Loucy (cell line): ENCODE measurements at regions not wholly inside any gene's neighbourhood (a gene's known extent, or its start where the extent isn't known, plus 50 kb on each side); places are given as distances from the start of the nearest gene placed in this dataset.

Experiments
- CTCF ChIP-seq: fragments of 200-600 bp; sonication (generic); conservative IDR thresholded peaks from 2 replicates; pipeline ENCODE4 v1.5.1; 2014; ENCODE audit warnings: mild to moderate bottlenecking, antibody characterized with exemption, low read length
- EZH2phosphoT487 ChIP-seq: fragments of 200-600 bp; IDR thresholded peaks from 2 replicates; pipeline ENCODE4 v1.6.1; 2018; ENCODE audit warnings: antibody characterized with exemption, mild to moderate bottlenecking, moderate library complexity, borderline replicate concordance

- TF ChIP-seq CTCF, result no peak
- TF ChIP-seq EZH2phosphoT487, result no peak
Observed at GRCh38 chr12:89253488-89253887, 98.8 kb downstream of the DUSP6 start.
